Thyroid gland (tissue), 4 donors: ENCODE measurements at regions not wholly inside any gene's neighbourhood (a gene's known extent, or its start where the extent isn't known, plus 50 kb on each side); places are given as distances from the start of the nearest gene placed in this dataset.

Experiments used
- DNase-seq, 2 donors: peaks; one replicate each; pipeline ENCODE4 v3.0.0-alpha.2; 2019
- H3K27ac ChIP-seq, 3 donors: fragments of 200-600 bp; sonication (generic); 1 replicate in 2 of 3; 2 replicates in 1 of 3; pipeline ENCODE4 v1.5.1; 2016 to 2019; ENCODE audit warnings: mild to moderate bottlenecking in 1 of 3, moderate library complexity in 1 of 3
- H3K27me3 ChIP-seq: fragments of 200-600 bp; sonication (generic); one replicate; pipeline ENCODE4 v1.5.1; 2019
- H3K36me3 ChIP-seq, 2 donors: fragments of 200-600 bp; sonication (generic); one replicate each; pipeline ENCODE4 v1.5.1; 2016 to 2019
- H3K4me1 ChIP-seq, 2 donors: fragments of 200-600 bp; sonication (generic); one replicate each; pipeline ENCODE4 v1.5.1; 2017 to 2019
- H3K4me3 ChIP-seq, 3 donors: fragments of 200-600 bp; sonication (generic); replicated peaks in 1 of 3; 1 replicate in 2 of 3; 2 replicates in 1 of 3; pipeline ENCODE4 v1.5.1; 2016; ENCODE audit warnings: mild to moderate bottlenecking in 1 of 3
- H3K9me3 ChIP-seq: fragments of 200-600 bp; sonication (generic); one replicate; pipeline ENCODE4 v1.5.1; 2017
- CTCF ChIP-seq, 6 experiments: fragments of 200-600 bp in 3 of 6; fragments of 450-650 bp in 3 of 6; sonication (generic) in 3 of 6; IDR thresholded peaks; one replicate each; pipeline ENCODE4 v1.5.1; 2016 to 2019; ENCODE audit warnings: antibody characterized with exemption in 6 of 6, mild to moderate bottlenecking in 2 of 6, inconsistent platforms in 1 of 6, moderate library complexity in 1 of 6
- POLR2A ChIP-seq, 2 donors: fragments of 450-650 bp; IDR thresholded peaks; one replicate each; pipeline ENCODE4 v1.6.1; 2017; ENCODE audit warnings: antibody characterized with exemption in 2 of 2, mild to moderate bottlenecking in 2 of 2, moderate library complexity in 1 of 2
- WGBS, 2 donors: methylation state at CpG; one replicate each; pipeline ENCODE4 v1.1.5; 2017; 5-methylcytosine and 5-hydroxymethylcytosine counted together
- intact Hi-C: fragments of 100-400 bp; cut with DNase I; formaldehyde crosslinking; loops from one replicate; pipeline ENCODE4 v1.15.1; 2023

- no peaks in the 10 kb centered on the region for H3K36me3 ChIP-seq
- H3K27ac ChIP-seq = no peak overlapping the region
- TF ChIP-seq POLR2A (IDR thresholded peaks at IDR 0.05) (no peak), CTCF (IDR thresholded peaks at IDR 0.05) (no peak)
- DNase-seq = no peak
- H3K27me3 ChIP-seq = no peaks in the 10 kb centered on the region
- intact Hi-C loops = no loop called here
- 18 to 22% methylated on average over 1 of the region's 1 CpG for WGBS, 2 donors
- H3K4me1 ChIP-seq = no peaks in the 10 kb centered on the region
- H3K9me3 ChIP-seq = no peaks in the 10 kb centered on the region
- H3K4me3 ChIP-seq = no peak overlapping the region
These were observed 1344.7 kb downstream of the NCAM2 start for GRCh38 chr21:22342889-22343288.

GRCh38 chr21:22343303-22343702 lies 1345.1 kb downstream of the NCAM2 start:
- H3K4me3 ChIP-seq = no peak overlapping the region
- no peaks in the 10 kb centered on the region for H3K4me1 ChIP-seq
- no peaks in the 10 kb centered on the region for H3K9me3 ChIP-seq
- H3K27me3 ChIP-seq = no peaks in the 10 kb centered on the region
- no peaks in the 10 kb centered on the region for H3K36me3 ChIP-seq
- no peak for TF ChIP-seq CTCF (IDR thresholded peaks at IDR 0.05)
- DNase-seq = no peak
- intact Hi-C loops = no loop called here
- H3K27ac ChIP-seq = no peak overlapping the region
- WGBS, 2 donors = 65 to 68% methylated on average over 2 of the region's 2 CpGs

GRCh38 chr21:22343721-22344120 lies 1345.5 kb downstream of the NCAM2 start:
- intact Hi-C loops = no loop called here

GRCh38 chr21:22345624-22346023 lies 1347.4 kb downstream of the NCAM2 start:
- no peak overlapping the region for H3K27ac ChIP-seq
- no peaks in the 10 kb centered on the region for H3K4me1 ChIP-seq
- no peaks in the 10 kb centered on the region for H3K36me3 ChIP-seq
- intact Hi-C loops = no loop called here
- H3K27me3 ChIP-seq = no peaks in the 10 kb centered on the region
- no peak overlapping the region for H3K4me3 ChIP-seq
- no peak for TF ChIP-seq POLR2A (IDR thresholded peaks at IDR 0.05)
- no peak for TF ChIP-seq CTCF (IDR thresholded peaks at IDR 0.05)
- no peaks in the 10 kb centered on the region for H3K9me3 ChIP-seq
- DNase-seq = no peak

More at GRCh38 chr21:22343721-22344120, 1345.5 kb downstream of the NCAM2 start:
- no peaks in the 10 kb centered on the region for H3K36me3 ChIP-seq
- DNase-seq = no peak
- H3K27ac ChIP-seq = no peak overlapping the region
- no peaks in the 10 kb centered on the region for H3K4me1 ChIP-seq
- no peak overlapping the region for H3K4me3 ChIP-seq
- H3K9me3 ChIP-seq = no peaks in the 10 kb centered on the region
- TF ChIP-seq POLR2A (IDR thresholded peaks at IDR 0.05) (no peak), CTCF (IDR thresholded peaks at IDR 0.05) (no peak)
- H3K27me3 ChIP-seq = no peaks in the 10 kb centered on the region

- Histone ChIP-seq H3K36me3 (no peaks in the 10 kb centered on the region), H3K9me3 (no peaks in the 10 kb centered on the region), H3K27me3 (no peaks in the 10 kb centered on the region), H3K4me1 (no peaks in the 10 kb centered on the region), H3K27ac (no peak overlapping the region), H3K4me3 (no peak overlapping the region)
- no peak for DNase-seq
- intact Hi-C loops = no loop called here
- no peak for TF ChIP-seq POLR2A (IDR thresholded peaks at IDR 0.05)
- WGBS, 2 donors = 62 to 64% methylated on average over 1 of the region's 1 CpG
These were observed 1348.4 kb downstream of the NCAM2 start for GRCh38 chr21:22346576-22346975.

GRCh38 chr21:22351076-22351475 lies 1352.9 kb downstream of the NCAM2 start:
- TF ChIP-seq POLR2A (IDR thresholded peaks at IDR 0.05) = no peak
- no peak for TF ChIP-seq CTCF (IDR thresholded peaks at IDR 0.05)
- Histone ChIP-seq H3K4me1 (no peaks in the 10 kb centered on the region), H3K27me3 (no peaks in the 10 kb centered on the region), H3K36me3 (no peaks in the 10 kb centered on the region), H3K9me3 (no peaks in the 10 kb centered on the region), H3K4me3 (no peak overlapping the region), H3K27ac (no peak overlapping the region)
- no peak for DNase-seq
- intact Hi-C loops = no loop called here
- 33 to 61% methylated on average over 2 of the region's 2 CpGs for WGBS, 2 donors
